ENCODE measurements at regions not wholly inside any gene's neighbourhood (a gene's known extent, or its start where the extent isn't known, plus 50 kb on each side); places are given as distances from the start of the nearest gene placed in this dataset.

DNA sequence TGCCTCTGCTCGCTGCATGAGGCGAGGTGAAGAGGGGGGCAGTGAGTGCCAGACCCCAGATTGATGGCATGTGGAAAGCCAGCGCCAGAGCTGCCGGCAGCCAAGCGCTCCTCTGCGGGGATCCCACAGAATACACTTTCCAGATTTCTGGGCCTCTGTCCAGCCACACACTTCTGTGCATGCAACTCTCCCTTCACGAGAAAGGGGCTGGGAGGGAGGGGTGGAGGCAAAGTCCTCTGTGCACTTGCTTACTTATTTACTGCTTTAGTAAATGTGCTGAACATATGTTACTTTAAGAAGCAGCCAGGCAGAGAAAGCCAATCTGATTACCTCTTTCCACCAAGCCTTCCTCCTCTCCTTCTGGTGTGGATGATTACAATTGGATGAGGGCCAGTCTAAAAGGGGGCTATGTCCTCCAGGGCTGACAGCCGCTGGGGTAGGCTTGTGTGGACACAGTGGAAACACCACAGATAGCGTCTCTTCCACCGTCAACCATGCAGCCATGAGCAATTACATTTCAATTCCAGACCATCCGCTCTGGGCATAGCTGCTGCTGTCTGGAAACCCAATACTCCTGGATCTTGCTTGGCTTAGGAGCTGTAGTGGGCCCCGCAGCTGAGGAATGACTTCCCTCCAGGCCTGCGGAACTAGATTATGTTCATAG, 322.8 kb upstream of the ANKRD30A start:
- Histone ChIP-seq H3K27me3 (no peaks in the 10 kb centered on the region), H3K36me3 (ENCODE audit: low read depth, missing control alignments) (no peaks in the 10 kb centered on the region), H3K4me1 (no peaks in the 10 kb centered on the region), H3K4me3 (no peak overlapping the region), H3K27ac (no peak overlapping the region), H3K9me3 (no peaks in the 10 kb centered on the region)
- intact Hi-C loops (cut with DNase I; ENCODE audit: low total_unique reads) = no loop called here
- TF ChIP-seq POLR2A (IDR thresholded peaks at IDR 0.05) = no peak
- no peak for DNase-seq
- 19 to 22% methylated on average over 13 of the region's 13 CpGs for WGBS, 2 donors

DNA sequence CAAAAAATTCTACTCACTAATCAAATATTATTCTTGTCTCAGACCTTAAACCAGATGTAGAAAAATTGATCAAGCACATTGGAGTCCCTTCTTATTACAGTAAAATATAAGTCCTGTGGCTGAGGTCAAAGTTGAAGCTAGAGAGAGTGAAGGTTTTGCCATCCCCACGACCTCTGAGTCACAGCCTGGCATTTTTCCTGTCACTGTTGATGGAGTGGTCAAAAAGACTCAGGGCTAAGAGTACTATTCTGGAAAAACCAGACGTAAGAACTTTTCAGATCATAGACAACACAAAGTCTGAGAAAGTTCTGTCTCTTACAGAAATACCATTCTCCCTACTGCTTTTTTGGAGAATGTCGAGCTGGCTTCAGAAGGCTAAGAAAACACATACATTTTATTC, 323.7 kb upstream of the ANKRD30A start:
- TF ChIP-seq, protein P1, sequence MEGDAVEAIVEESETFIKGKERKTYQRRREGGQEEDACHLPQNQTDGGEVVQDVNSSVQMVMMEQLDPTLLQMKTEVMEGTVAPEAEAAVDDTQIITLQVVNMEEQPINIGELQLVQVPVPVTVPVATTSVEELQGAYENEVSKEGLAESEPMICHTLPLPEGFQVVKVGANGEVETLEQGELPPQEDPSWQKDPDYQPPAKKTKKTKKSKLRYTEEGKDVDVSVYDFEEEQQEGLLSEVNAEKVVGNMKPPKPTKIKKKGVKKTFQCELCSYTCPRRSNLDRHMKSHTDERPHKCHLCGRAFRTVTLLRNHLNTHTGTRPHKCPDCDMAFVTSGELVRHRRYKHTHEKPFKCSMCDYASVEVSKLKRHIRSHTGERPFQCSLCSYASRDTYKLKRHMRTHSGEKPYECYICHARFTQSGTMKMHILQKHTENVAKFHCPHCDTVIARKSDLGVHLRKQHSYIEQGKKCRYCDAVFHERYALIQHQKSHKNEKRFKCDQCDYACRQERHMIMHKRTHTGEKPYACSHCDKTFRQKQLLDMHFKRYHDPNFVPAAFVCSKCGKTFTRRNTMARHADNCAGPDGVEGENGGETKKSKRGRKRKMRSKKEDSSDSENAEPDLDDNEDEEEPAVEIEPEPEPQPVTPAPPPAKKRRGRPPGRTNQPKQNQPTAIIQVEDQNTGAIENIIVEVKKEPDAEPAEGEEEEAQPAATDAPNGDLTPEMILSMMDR (IDR thresholded peaks at IDR 0.05) = no peak
- TF ChIP-seq POLR2A (IDR thresholded peaks at IDR 0.05) = no peak
- H3K36me3 ChIP-seq (ENCODE audit: low read depth, missing control alignments) = no peaks in the 10 kb centered on the region
- no peak overlapping the region for H3K4me3 ChIP-seq
- H3K9me3 ChIP-seq = no peaks in the 10 kb centered on the region
- intact Hi-C loops (cut with DNase I; ENCODE audit: low total_unique reads) = no loop called here
- no peak for DNase-seq
- H3K4me1 ChIP-seq = no peaks in the 10 kb centered on the region
- H3K27me3 ChIP-seq = no peaks in the 10 kb centered on the region
- H3K27ac ChIP-seq = no peak overlapping the region
- WGBS, 2 donors = 74 to 75% methylated on average over 3 of the region's 3 CpGs

- Histone ChIP-seq H3K4me3 (no peak overlapping the region), H3K27me3 (no peaks in the 10 kb centered on the region), H3K4me1 (no peaks in the 10 kb centered on the region), H3K27ac (no peak overlapping the region), H3K36me3 (ENCODE audit: low read depth, missing control alignments) (no peaks in the 10 kb centered on the region), H3K9me3 (no peaks in the 10 kb centered on the region)
- TF ChIP-seq, protein P1 (IDR thresholded peaks at IDR 0.05) = no peak
- no peak for TF ChIP-seq POLR2A (IDR thresholded peaks at IDR 0.05)
- 82 to 95% methylated on average over 3 of the region's 3 CpGs for WGBS, 2 donors
- intact Hi-C loops (cut with DNase I; ENCODE audit: low total_unique reads) = no loop called here
- no peak for DNase-seq
These were observed 330.4 kb upstream of the ANKRD30A start for GRCh38 chr10:36794981-36795380.

DNA sequence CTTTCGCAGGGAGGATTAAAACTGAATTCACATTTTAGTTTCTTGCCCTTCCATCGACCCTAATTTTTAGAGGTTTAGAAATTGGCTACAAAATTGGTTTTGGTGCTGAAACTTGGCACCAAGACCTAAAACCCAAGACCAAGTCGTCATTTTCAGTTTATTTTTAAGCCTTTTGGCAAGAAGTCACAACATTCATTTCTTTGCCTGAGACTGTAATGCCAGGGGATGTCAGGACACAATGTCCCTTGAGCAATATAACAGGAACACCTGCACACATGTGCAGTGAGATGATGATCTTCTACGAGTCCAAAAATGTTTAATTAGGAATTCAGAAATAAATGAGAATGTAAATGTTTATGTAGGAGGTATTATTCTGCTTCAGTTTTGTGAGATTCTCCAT, 335.4 kb upstream of the ANKRD30A start:
- Histone ChIP-seq H3K27me3 (no peaks in the 10 kb centered on the region), H3K4me3 (no peak overlapping the region), H3K4me1 (no peaks in the 10 kb centered on the region), H3K27ac (no peak overlapping the region), H3K9me3 (no peaks in the 10 kb centered on the region), H3K36me3 (ENCODE audit: low read depth, missing control alignments) (no peaks in the 10 kb centered on the region)
- intact Hi-C loops (cut with DNase I; ENCODE audit: low total_unique reads) = no loop called here
- DNase-seq = no peak
- TF ChIP-seq, protein P1 (IDR thresholded peaks at IDR 0.05) = no peak
- no peak for TF ChIP-seq POLR2A (IDR thresholded peaks at IDR 0.05)
- WGBS, 2 donors = 45 to 51% methylated on average over 4 of the region's 4 CpGs

GRCh38 chr10:36788152-36788551, 337.2 kb upstream of the ANKRD30A start:
- Histone ChIP-seq H3K9me3 (no peaks in the 10 kb centered on the region), H3K4me3 (no peak overlapping the region), H3K27me3 (no peaks in the 10 kb centered on the region), H3K4me1 (no peaks in the 10 kb centered on the region), H3K27ac (no peak overlapping the region), H3K36me3 (ENCODE audit: low read depth, missing control alignments) (no peaks in the 10 kb centered on the region)
- DNase-seq = no peak
- intact Hi-C loops (cut with DNase I; ENCODE audit: low total_unique reads) = no loop called here
- TF ChIP-seq, protein P1 (IDR thresholded peaks at IDR 0.05) = no peak
- 61 to 67% methylated on average over 2 of the region's 2 CpGs for WGBS, 2 donors
